H9 (cell line): ENCODE measurements at regions not wholly inside any gene's neighbourhood (a gene's known extent, or its start where the extent isn't known, plus 50 kb on each side); places are given as distances from the start of the nearest gene placed in this dataset.

Experiments
- DNase-seq: peaks from one replicate; pipeline ENCODE4 v3.0.0-alpha.2; 2017
- H2AFZ ChIP-seq: one replicate; pipeline ENCODE4 v1.6.1; 2013; ENCODE audit warnings: mild to moderate bottlenecking, low read length, control low read depth, moderate library complexity
- H2AK5ac ChIP-seq: 2 replicates; pipeline ENCODE4 v1.6.1; 2013; ENCODE audit warnings: low read length, control low read depth, mixed read lengths; ENCODE audit not compliant: insufficient read length
- H2BK120ac ChIP-seq: one replicate; pipeline ENCODE4 v1.6.1; 2013; ENCODE audit warnings: low read depth, mild to moderate bottlenecking, low read length, control low read depth, inconsistent platforms; ENCODE audit not compliant: poor library complexity, severe bottlenecking
- H2BK12ac ChIP-seq: 2 replicates; pipeline ENCODE4 v1.6.1; 2013; ENCODE audit warnings: low read length, control low read depth, mixed read lengths, low read depth; ENCODE audit not compliant: insufficient read length
- H2BK15ac ChIP-seq: 2 replicates; pipeline ENCODE4 v1.6.1; 2013; ENCODE audit warnings: low read depth, low read length, control low read depth
- H2BK20ac ChIP-seq: one replicate; pipeline ENCODE4 v1.6.1; 2013; ENCODE audit warnings: low read depth, mild to moderate bottlenecking, low read length, control low read depth, inconsistent platforms; ENCODE audit not compliant: poor library complexity, severe bottlenecking
- H2BK5ac ChIP-seq: 2 replicates; pipeline ENCODE4 v1.6.1; 2013; ENCODE audit warnings: low read length, control low read depth, mixed read lengths; ENCODE audit not compliant: insufficient read length
- H3K14ac ChIP-seq: 2 replicates; pipeline ENCODE4 v1.6.1; 2013; ENCODE audit warnings: low read length, control low read depth; ENCODE audit not compliant: insufficient read depth
- H3K18ac ChIP-seq: 2 replicates; pipeline ENCODE4 v1.6.1; 2013; ENCODE audit warnings: low read depth, mild to moderate bottlenecking, mixed read lengths, low read length, control low read depth; ENCODE audit not compliant: insufficient read length
- H3K23ac ChIP-seq: 2 replicates; pipeline ENCODE4 v1.6.1; 2013; ENCODE audit warnings: low read length, control low read depth, mixed read lengths, low read depth; ENCODE audit not compliant: insufficient read length
- H3K23me2 ChIP-seq: 2 replicates; pipeline ENCODE4 v1.6.1; 2013; ENCODE audit warnings: low read depth, mild to moderate bottlenecking, mixed read lengths, low read length, control low read depth; ENCODE audit not compliant: insufficient read length, poor library complexity, severe bottlenecking
- H3K27ac ChIP-seq: 2 replicates; pipeline ENCODE4 v1.5.1; 2013; ENCODE audit warnings: low read length, control low read depth, mixed read lengths, low read depth; ENCODE audit not compliant: insufficient read length
- H3K27me3 ChIP-seq: 2 replicates; pipeline ENCODE4 v1.6.1; 2013; ENCODE audit warnings: low read length, control low read depth, inconsistent platforms; ENCODE audit not compliant: insufficient read depth
- H3K4ac ChIP-seq: 2 replicates; pipeline ENCODE4 v1.6.1; 2013; ENCODE audit warnings: low read depth, mild to moderate bottlenecking, control low read depth, inconsistent platforms, low read length, moderate library complexity
- H3K4me1 ChIP-seq: 2 replicates; pipeline ENCODE4 v1.6.1; 2013; ENCODE audit warnings: low read length, control low read depth, inconsistent platforms; ENCODE audit not compliant: insufficient read depth
- H3K4me2 ChIP-seq: 2 replicates; pipeline ENCODE4 v1.6.1; 2013; ENCODE audit warnings: low read length, control low read depth, mixed read lengths; ENCODE audit not compliant: insufficient read length, insufficient read depth
- H3K56ac ChIP-seq: 2 replicates; pipeline ENCODE4 v1.6.1; 2013; ENCODE audit warnings: low read depth, mild to moderate bottlenecking, mixed read lengths, low read length, control low read depth; ENCODE audit not compliant: insufficient read length
- H3K79me1 ChIP-seq: 2 replicates; pipeline ENCODE4 v1.6.1; 2013; ENCODE audit warnings: low read depth, mild to moderate bottlenecking, moderate library complexity, low read length, control low read depth, inconsistent platforms; ENCODE audit not compliant: insufficient read depth, poor library complexity, severe bottlenecking
- H3K79me2 ChIP-seq: 2 replicates; pipeline ENCODE4 v1.6.1; 2013; ENCODE audit warnings: low read length, control low read depth, inconsistent platforms; ENCODE audit not compliant: insufficient read depth
- H3K9ac ChIP-seq: 2 replicates; pipeline ENCODE4 v1.6.1; 2013; ENCODE audit warnings: low read length, control low read depth, mixed read lengths; ENCODE audit not compliant: insufficient read length; ENCODE audit errors: extremely low read depth
- H3K9me3 ChIP-seq: one replicate; pipeline ENCODE4 v1.6.1; 2013; ENCODE audit warnings: low read depth, low read length, inconsistent platforms; ENCODE audit not compliant: control insufficient read depth
- H3T11ph ChIP-seq: one replicate; pipeline ENCODE4 v1.6.1; 2013; ENCODE audit warnings: mild to moderate bottlenecking, low read length, control low read depth, inconsistent platforms
- H4K20me1 ChIP-seq: one replicate; pipeline ENCODE4 v1.6.1; 2013; ENCODE audit not compliant: control insufficient read depth, insufficient read length, insufficient read depth
- H4K5ac ChIP-seq: 2 replicates; pipeline ENCODE4 v1.6.1; 2013; ENCODE audit warnings: low read depth, mild to moderate bottlenecking, mixed read lengths, low read length, control low read depth; ENCODE audit not compliant: insufficient read length
- H4K8ac ChIP-seq: replicated peaks from 2 replicates; pipeline ENCODE4 v1.6.1; 2013; ENCODE audit warnings: low read length, control low read depth, mixed read lengths, low read depth; ENCODE audit not compliant: insufficient read length
- H4K91ac ChIP-seq: 2 replicates; pipeline ENCODE4 v1.6.1; 2013; ENCODE audit warnings: low read depth, mild to moderate bottlenecking, moderate library complexity, mixed read lengths, low read length, control low read depth; ENCODE audit not compliant: insufficient read length
- H3K27ac Mint-ChIP-seq, 3 experiments: 2 replicates in 2 of 3; 3 replicates in 1 of 3; pipeline ENCODE4 v1.8.0; 2020 to 2021; ENCODE audit warnings: mixed read lengths in 3 of 3, mild to moderate bottlenecking in 1 of 3, moderate library complexity in 1 of 3
- H3K27me3 Mint-ChIP-seq: 2 replicates; pipeline ENCODE4 v1.8.0; 2021; ENCODE audit warnings: low read depth, mild to moderate bottlenecking, moderate library complexity, mixed read lengths
- H3K36me3 Mint-ChIP-seq, 3 experiments: 2 replicates in 2 of 3; 3 replicates in 1 of 3; pipeline ENCODE4 v1.8.0; 2020 to 2021; ENCODE audit warnings: low read depth in 3 of 3, mixed read lengths in 3 of 3; ENCODE audit not compliant: insufficient read depth in 1 of 3
- H3K4me1 Mint-ChIP-seq, 2 experiments: 2 replicates each; pipeline ENCODE4 v1.8.0; 2020; ENCODE audit warnings: mixed read lengths in 2 of 2
- H3K4me3 Mint-ChIP-seq, 2 experiments: 2 replicates in 1 of 2; 3 replicates in 1 of 2; pipeline ENCODE4 v1.8.0; 2020 to 2021; ENCODE audit warnings: mild to moderate bottlenecking in 2 of 2, mixed read lengths in 2 of 2, moderate library complexity in 1 of 2
- H3K9me3 Mint-ChIP-seq, 2 experiments: 2 replicates in 1 of 2; 3 replicates in 1 of 2; pipeline ENCODE4 v1.8.0; 2020; ENCODE audit warnings: mild to moderate bottlenecking in 2 of 2, mixed read lengths in 2 of 2, moderate library complexity in 1 of 2
- CTCF ChIP-seq: fragments of 200-600 bp; sonication (generic); conservative IDR thresholded peaks from 3 replicates; pipeline ENCODE4 v1.8.0; 2021; ENCODE audit warnings: antibody characterized with exemption, mild to moderate bottlenecking
- WGBS: extraction: QIAGEN DNeasy Blood & Tissue Kit; methylation state at CpG from one replicate; pipeline ENCODE4 v1.1.7; 2013; ENCODE audit warnings: missing lambda C conversion rate, low lambda C conversion rate, mixed read lengths; ENCODE audit not compliant: insufficient read length; ENCODE audit errors: extremely low coverage; 5-methylcytosine and 5-hydroxymethylcytosine counted together

DNA sequence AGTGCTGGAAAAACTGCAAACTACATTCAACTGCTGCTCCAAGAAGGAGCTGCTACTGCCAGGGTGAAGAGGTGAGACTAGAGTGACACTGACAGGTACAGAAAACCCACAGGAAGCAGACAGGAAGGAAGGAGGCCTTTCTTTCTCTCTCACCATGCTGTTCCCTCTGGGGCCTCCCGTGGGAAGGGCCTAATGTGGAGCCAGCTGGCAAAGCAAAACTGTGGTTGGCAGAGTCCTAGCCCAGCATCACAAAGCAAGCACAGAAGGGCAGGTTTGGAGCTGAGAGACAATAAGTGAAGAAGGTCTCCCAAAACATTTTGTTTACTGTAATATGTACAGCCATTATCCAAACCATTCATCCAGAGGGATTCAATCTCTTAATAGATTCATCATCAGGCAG lies 122.5 kb upstream of the MAX start:
- H3K79me1 ChIP-seq: no peaks in the 10 kb centered on the region
- Mint-ChIP-seq H3K4me3 (no peak overlapping the region), H3K27ac (no peak overlapping the region; a peak in 2 of 7 replicates), H3K27me3 (no peaks in the 10 kb centered on the region), H3K9me3 (no peaks in the 10 kb centered on the region; a peak in 1 of 5 replicates), H3K4me1 (peaks cover 51 to 56% of the 10 kb centered on the region in 2 experiments), H3K36me3 (no peaks in the 10 kb centered on the region)
- H3K14ac ChIP-seq: no peak overlapping the region
- H2BK5ac ChIP-seq: no peak overlapping the region
- DNase-seq: no peak
- H3T11ph ChIP-seq: no peak overlapping the region
- H4K5ac ChIP-seq: no peak overlapping the region
- no peaks in the 10 kb centered on the region for H4K20me1 ChIP-seq
- no peak overlapping the region for H2BK120ac ChIP-seq
- H3K23ac ChIP-seq: no peak overlapping the region
- TF ChIP-seq CTCF: no peak
- H3K4me2 ChIP-seq: no peak overlapping the region
- no peak overlapping the region for H3K27ac ChIP-seq
- H2BK12ac ChIP-seq: no peak overlapping the region
- peaks cover 11% of the 10 kb centered on the region; the same call in 1 of the 2 replicates for H3K4me1 ChIP-seq
- H3K79me2 ChIP-seq: no peaks in the 10 kb centered on the region
- no peak overlapping the region for H3K9ac ChIP-seq
- H2AK5ac ChIP-seq: no peak overlapping the region
- no peak overlapping the region for H4K91ac ChIP-seq
- no peak overlapping the region for H3K18ac ChIP-seq
- no peak overlapping the region for H3K4ac ChIP-seq
- H3K9me3 ChIP-seq: no peaks in the 10 kb centered on the region
- no peak overlapping the region for H3K56ac ChIP-seq
- H2BK15ac ChIP-seq: no peak overlapping the region
- H3K27me3 ChIP-seq: no peaks in the 10 kb centered on the region
- no peaks in the 10 kb centered on the region for H3K23me2 ChIP-seq
- H2AFZ ChIP-seq: no peak overlapping the region
- H2BK20ac ChIP-seq: no peak overlapping the region
- no peak overlapping the region for H4K8ac ChIP-seq
- no CpG with 5 or more reads among the region's 1 CpG for WGBS
